ENCODE measurements at regions not wholly inside any gene's neighbourhood (a gene's known extent, or its start where the extent isn't known, plus 50 kb on each side); places are given as distances from the start of the nearest gene placed in this dataset.

DNA sequence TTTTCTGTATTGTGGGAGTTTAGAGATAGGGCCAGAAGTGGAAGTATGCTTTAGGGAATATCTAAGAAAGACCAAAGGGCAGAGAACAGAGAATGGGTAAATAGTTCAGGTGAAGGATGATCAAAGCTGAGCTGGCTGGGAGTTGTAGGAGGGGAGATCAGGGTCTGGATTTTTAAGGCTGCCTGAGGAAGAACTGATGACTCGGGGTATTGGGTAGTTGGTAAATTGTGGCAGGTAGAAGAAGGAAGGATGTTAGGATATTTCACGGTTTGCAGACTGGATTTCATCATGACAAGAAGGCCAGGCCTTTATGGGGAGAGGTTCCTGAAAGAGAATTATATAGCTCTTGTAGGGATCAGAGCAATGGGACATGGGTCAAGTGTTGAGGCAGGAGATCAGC is 492.9 kb downstream of the UTRN start:
- TF ChIP-seq, protein P1, sequence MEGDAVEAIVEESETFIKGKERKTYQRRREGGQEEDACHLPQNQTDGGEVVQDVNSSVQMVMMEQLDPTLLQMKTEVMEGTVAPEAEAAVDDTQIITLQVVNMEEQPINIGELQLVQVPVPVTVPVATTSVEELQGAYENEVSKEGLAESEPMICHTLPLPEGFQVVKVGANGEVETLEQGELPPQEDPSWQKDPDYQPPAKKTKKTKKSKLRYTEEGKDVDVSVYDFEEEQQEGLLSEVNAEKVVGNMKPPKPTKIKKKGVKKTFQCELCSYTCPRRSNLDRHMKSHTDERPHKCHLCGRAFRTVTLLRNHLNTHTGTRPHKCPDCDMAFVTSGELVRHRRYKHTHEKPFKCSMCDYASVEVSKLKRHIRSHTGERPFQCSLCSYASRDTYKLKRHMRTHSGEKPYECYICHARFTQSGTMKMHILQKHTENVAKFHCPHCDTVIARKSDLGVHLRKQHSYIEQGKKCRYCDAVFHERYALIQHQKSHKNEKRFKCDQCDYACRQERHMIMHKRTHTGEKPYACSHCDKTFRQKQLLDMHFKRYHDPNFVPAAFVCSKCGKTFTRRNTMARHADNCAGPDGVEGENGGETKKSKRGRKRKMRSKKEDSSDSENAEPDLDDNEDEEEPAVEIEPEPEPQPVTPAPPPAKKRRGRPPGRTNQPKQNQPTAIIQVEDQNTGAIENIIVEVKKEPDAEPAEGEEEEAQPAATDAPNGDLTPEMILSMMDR (IDR thresholded peaks at IDR 0.05) = no peak
- TF ChIP-seq ZFX (IDR thresholded peaks at IDR 0.05; ENCODE audit: borderline replicate concordance) = no peak

Data from 22Rv1 (cell line).